Glomerular visceral epithelial cell (primary cell): ENCODE measurements at regions not wholly inside any gene's neighbourhood (a gene's known extent, or its start where the extent isn't known, plus 50 kb on each side); places are given as distances from the start of the nearest gene placed in this dataset.

ENCODE experiments used
- DNase-seq: peaks from one replicate; pipeline ENCODE4 v3.0.0-alpha.2; 2016; ENCODE audit errors: extremely low spot score

- no peak for DNase-seq
Observed at GRCh38 chr4:35163168-35163567, 1081.1 kb downstream of the ARAP2 start.

- DNase-seq = no peak
Observed at GRCh38 chr4:35164063-35164462, 1080.3 kb downstream of the ARAP2 start.

- no peak for DNase-seq
Observed at GRCh38 chr4:35166466-35166865, 1077.8 kb downstream of the ARAP2 start.

GRCh38 chr4:35167385-35167784, 1076.9 kb downstream of the ARAP2 start:
- no peak for DNase-seq

GRCh38 chr4:35175487-35175886, 1068.8 kb downstream of the ARAP2 start:
- no peak for DNase-seq

GRCh38 chr4:35175894-35176293, 1068.4 kb downstream of the ARAP2 start:
- DNase-seq = no peak

- DNase-seq = no peak
Observed at GRCh38 chr4:35182451-35182850, 1061.9 kb downstream of the ARAP2 start.

- no peak for DNase-seq
Observed at GRCh38 chr4:35189988-35190613, 1054.2 kb downstream of the ARAP2 start.

- no peak for DNase-seq
Observed at GRCh38 chr4:35201403-35201802, 1042.9 kb downstream of the ARAP2 start.

- no peak for DNase-seq
Observed at GRCh38 chr4:35216636-35217035, 1027.7 kb downstream of the ARAP2 start.

- no peak for DNase-seq
Observed at GRCh38 chr4:35217331-35217730, 1027.0 kb downstream of the ARAP2 start.

GRCh38 chr4:35228313-35228712, 1016.0 kb downstream of the ARAP2 start:
- no peak for DNase-seq

- no peak for DNase-seq
Observed at GRCh38 chr4:35229021-35229420, 1015.3 kb downstream of the ARAP2 start.

GRCh38 chr4:35237924-35238323, 1006.4 kb downstream of the ARAP2 start:
- no peak for DNase-seq

- DNase-seq = no peak
Observed at GRCh38 chr4:35238793-35239192, 1005.5 kb downstream of the ARAP2 start.

GRCh38 chr4:35246493-35246892, 997.8 kb downstream of the ARAP2 start:
- no peak for DNase-seq

GRCh38 chr4:35247047-35247446, 997.3 kb downstream of the ARAP2 start:
- no peak for DNase-seq

GRCh38 chr4:35250331-35250730, 994.0 kb downstream of the ARAP2 start:
- DNase-seq = no peak

- DNase-seq = peak; percentile 38
Observed at GRCh38 chr4:35250761-35251160, 993.6 kb downstream of the ARAP2 start.

- no peak for DNase-seq
Observed at GRCh38 chr4:35252071-35252470, 992.2 kb downstream of the ARAP2 start.

- peak; percentile 23 for DNase-seq
Observed at GRCh38 chr4:35252866-35253265, 991.4 kb downstream of the ARAP2 start.

GRCh38 chr4:35253331-35253730, 991.0 kb downstream of the ARAP2 start:
- no peak for DNase-seq

GRCh38 chr4:35286434-35286833, 957.9 kb downstream of the ARAP2 start:
- DNase-seq = no peak
